Stimulated activated CD8-positive, alpha-beta memory T cell treated with anti-CD3 and anti-CD28 coated beads, Interleukin-7, amount 100 ng/mL, for 4 hours (primary cell): ENCODE measurements at regions not wholly inside any gene's neighbourhood (a gene's known extent, or its start where the extent isn't known, plus 50 kb on each side); places are given as distances from the start of the nearest gene placed in this dataset.
"Not testable (repeated sequence)": the region's sequence is repeated elsewhere in the genome, so short reads cannot be mapped to it uniquely, and the experiment has no call there.

ENCODE experiments used
- DNase-seq, 2 donors: peaks; one replicate each; pipeline ENCODE4 v3.0.0-alpha.2; 2020; ENCODE audit warnings: low read depth in 2 of 2

- DNase-seq, result no peak
Observed at GRCh38 chrX:63581906-63582305, 203.1 kb downstream of the ARHGEF9 start.

GRCh38 chrX:63581398-63581797 is 203.6 kb downstream of the ARHGEF9 start:
- no peak for DNase-seq

GRCh38 chrX:63576533-63576932 is 208.5 kb downstream of the ARHGEF9 start:
- no peak for DNase-seq

- DNase-seq, result not testable (repeated sequence)
Observed at GRCh38 chrX:63575700-63576099, 209.3 kb downstream of the ARHGEF9 start.

GRCh38 chrX:63566856-63567255 is 215.7 kb upstream of the SPIN4 start:
- DNase-seq, result no peak

GRCh38 chrX:63561425-63561824 is 210.3 kb upstream of the SPIN4 start:
- DNase-seq, result no peak

- peak; percentile 11 to 24 for DNase-seq
Observed at GRCh38 chrX:63560601-63561218, 209.6 kb upstream of the SPIN4 start.

GRCh38 chrX:63551856-63552255 is 200.7 kb upstream of the SPIN4 start:
- no peak for DNase-seq

GRCh38 chrX:63530654-63531053 is 179.5 kb upstream of the SPIN4 start:
- no peak for DNase-seq

- DNase-seq, result no peak
Observed at GRCh38 chrX:63529961-63530360, 178.8 kb upstream of the SPIN4 start.

- DNase-seq, result no peak
Observed at GRCh38 chrX:63526863-63527262, 175.7 kb upstream of the SPIN4 start.

- DNase-seq, result no peak
Observed at GRCh38 chrX:63525491-63525890, 174.4 kb upstream of the SPIN4 start.

GRCh38 chrX:63519368-63519767 is 168.2 kb upstream of the SPIN4 start:
- not testable (repeated sequence) for DNase-seq

GRCh38 chrX:63514569-63515080 is 163.5 kb upstream of the SPIN4 start:
- no peak for DNase-seq

GRCh38 chrX:63513825-63514568 is 162.9 kb upstream of the SPIN4 start:
- no peak for DNase-seq

- DNase-seq, result no peak
Observed at GRCh38 chrX:63511361-63511760, 160.2 kb upstream of the SPIN4 start.

GRCh38 chrX:63508668-63509067 is 157.5 kb upstream of the SPIN4 start:
- no peak for DNase-seq

- DNase-seq, result no peak
Observed at GRCh38 chrX:63506320-63506719, 155.2 kb upstream of the SPIN4 start.

GRCh38 chrX:63503541-63503940 is 152.4 kb upstream of the SPIN4 start:
- no peak for DNase-seq

- DNase-seq, result no peak
Observed at GRCh38 chrX:63488546-63489373, 137.6 kb upstream of the SPIN4 start.

GRCh38 chrX:63475200-63475599 is 124.1 kb upstream of the SPIN4 start:
- no peak for DNase-seq

- no peak for DNase-seq
Observed at GRCh38 chrX:63471004-63471403, 119.9 kb upstream of the SPIN4 start.
